ENCODE measurements at regions not wholly inside any gene's neighbourhood (a gene's known extent, or its start where the extent isn't known, plus 50 kb on each side); places are given as distances from the start of the nearest gene placed in this dataset.

DNA sequence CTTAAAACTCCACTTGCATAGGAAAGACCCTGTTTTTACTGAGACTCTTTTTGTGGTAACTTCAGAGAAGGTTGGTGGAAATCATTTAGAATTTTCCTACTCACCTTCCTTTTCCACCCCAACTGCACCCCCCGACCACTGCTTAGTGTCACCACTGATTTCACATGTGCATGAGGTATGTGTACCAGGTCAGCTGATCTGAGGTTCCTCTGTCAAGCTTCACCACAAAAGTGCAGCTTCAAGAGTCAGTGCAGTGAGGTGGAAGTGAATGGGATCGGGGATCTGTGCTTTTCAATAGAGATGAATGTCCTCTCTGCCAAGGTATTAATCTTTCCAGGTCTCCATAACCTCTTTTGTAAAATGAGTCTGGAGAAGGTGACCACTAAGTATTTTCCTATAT is 260.5 kb upstream of the WWC1 start:
- TF ChIP-seq, protein P1, sequence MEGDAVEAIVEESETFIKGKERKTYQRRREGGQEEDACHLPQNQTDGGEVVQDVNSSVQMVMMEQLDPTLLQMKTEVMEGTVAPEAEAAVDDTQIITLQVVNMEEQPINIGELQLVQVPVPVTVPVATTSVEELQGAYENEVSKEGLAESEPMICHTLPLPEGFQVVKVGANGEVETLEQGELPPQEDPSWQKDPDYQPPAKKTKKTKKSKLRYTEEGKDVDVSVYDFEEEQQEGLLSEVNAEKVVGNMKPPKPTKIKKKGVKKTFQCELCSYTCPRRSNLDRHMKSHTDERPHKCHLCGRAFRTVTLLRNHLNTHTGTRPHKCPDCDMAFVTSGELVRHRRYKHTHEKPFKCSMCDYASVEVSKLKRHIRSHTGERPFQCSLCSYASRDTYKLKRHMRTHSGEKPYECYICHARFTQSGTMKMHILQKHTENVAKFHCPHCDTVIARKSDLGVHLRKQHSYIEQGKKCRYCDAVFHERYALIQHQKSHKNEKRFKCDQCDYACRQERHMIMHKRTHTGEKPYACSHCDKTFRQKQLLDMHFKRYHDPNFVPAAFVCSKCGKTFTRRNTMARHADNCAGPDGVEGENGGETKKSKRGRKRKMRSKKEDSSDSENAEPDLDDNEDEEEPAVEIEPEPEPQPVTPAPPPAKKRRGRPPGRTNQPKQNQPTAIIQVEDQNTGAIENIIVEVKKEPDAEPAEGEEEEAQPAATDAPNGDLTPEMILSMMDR (IDR thresholded peaks at IDR 0.05), result no peak
- H3K27me3 ChIP-seq, result peaks cover 0 to 2% of the 10 kb centered on the region in 2 donors

DNA sequence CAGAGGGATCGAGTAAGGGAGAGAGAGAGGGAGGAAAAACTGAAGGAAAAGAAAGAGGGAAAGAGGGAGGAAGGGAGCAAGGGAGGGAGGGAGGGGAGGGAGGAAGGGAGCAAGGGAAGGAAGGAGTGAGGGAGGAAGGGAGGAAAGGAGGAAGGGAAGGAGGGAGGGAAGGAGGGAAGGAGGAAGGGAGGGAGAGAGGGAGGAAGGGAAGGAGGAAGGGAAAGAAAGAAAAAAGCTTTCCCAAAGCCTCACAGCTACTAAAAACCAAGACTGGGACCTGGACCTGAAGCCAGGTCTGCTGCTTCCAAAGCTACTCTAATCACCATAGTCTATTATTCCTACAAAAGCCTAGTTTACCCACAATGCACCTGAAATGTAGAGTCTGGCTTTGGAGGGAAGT is 259.8 kb upstream of the WWC1 start:
- TF ChIP-seq, protein P1 (IDR thresholded peaks at IDR 0.05), result no peak
- H3K27me3 ChIP-seq, result peaks cover 0 to 2% of the 10 kb centered on the region in 2 donors
- H3K36me3 ChIP-seq, result no peaks in the 10 kb centered on the region
- peaks cover 0 to 4% (median 0%) of the 10 kb centered on the region in 3 donors for H3K9me3 ChIP-seq
- no peaks in the 10 kb centered on the region for H3K4me1 ChIP-seq
- no peak overlapping the region for H3K4me3 ChIP-seq
- DNase-seq, result no peak
- H3K27ac ChIP-seq, result no peak overlapping the region
- intact Hi-C loops (cut with DNase I; ENCODE audit: low total_unique reads), result no loop called here

More for the DNA sequence above, 260.5 kb upstream of the WWC1 start:
- H3K4me3 ChIP-seq, result no peak overlapping the region
- no peaks in the 10 kb centered on the region for H3K36me3 ChIP-seq
- intact Hi-C loops (cut with DNase I; ENCODE audit: low total_unique reads), result no loop called here
- H3K9me3 ChIP-seq, result peaks cover 0 to 4% (median 0%) of the 10 kb centered on the region in 3 donors
- no peak for DNase-seq
- no peak overlapping the region for H3K27ac ChIP-seq
- H3K4me1 ChIP-seq, result no peaks in the 10 kb centered on the region

DNA sequence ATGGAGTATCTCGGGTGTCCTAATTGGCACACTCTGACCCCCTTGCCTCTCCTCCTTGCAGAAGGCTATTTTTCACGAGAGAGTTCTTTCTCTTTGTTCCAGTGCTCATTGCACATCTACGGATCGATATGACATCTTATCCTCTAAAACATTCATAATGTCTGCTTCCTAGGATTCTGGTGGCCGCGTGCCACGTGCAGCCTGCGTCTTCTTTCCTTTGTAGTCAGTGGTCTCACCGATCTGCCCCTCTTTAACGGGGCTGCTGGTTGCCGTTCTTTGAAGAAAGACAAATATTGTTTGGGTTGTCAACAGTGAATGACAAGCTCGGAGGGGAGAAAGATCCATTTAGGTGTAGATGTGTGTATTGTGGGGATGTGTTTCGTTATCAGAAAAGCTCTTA is 252.4 kb upstream of the WWC1 start:
- DNase-seq, result no peak
- H3K36me3 ChIP-seq, result no peaks in the 10 kb centered on the region
- TF ChIP-seq, protein P1 (IDR thresholded peaks at IDR 0.05), result no peak
- H3K9me3 ChIP-seq, result no peaks in the 10 kb centered on the region
- no peak overlapping the region for H3K4me3 ChIP-seq
- H3K27me3 ChIP-seq, result peaks cover 0 to 6% of the 10 kb centered on the region in 2 donors
- no peak overlapping the region for H3K27ac ChIP-seq
- H3K4me1 ChIP-seq, result no peaks in the 10 kb centered on the region
- intact Hi-C loops (cut with DNase I; ENCODE audit: low total_unique reads), result no loop called here

DNA sequence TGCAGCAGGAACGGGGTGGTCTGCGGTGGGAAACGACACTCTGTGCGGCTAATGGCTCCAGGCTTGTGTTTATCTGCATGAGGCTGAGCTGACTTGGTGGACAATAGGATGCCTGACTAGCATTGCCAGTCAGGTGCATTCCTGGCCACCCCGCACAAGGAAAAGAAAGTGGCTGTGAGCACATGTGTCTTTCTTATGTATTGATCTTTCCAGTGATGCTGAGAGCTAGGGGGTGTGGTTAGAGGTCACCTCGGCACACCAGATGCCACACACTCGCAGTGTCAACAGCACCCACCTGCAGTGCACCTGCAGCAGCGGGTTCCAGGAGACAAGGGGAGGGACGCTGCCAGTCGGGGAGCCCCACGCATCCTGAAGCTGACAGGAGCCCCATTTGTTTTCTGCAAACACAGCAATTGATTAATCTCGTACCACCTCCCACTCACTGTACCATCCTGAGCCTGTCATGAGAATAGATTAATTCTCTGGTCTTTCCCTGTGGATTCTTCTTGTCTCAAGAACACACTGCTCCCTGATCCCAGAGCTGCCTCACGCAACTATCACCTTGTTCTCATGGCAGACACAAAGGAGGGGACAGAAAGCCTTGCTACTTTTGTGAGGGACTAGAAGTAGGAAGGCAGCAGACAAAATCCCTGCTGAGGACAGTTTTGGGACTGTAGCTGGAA is 251.7 kb upstream of the WWC1 start:
- intact Hi-C loops (cut with DNase I; ENCODE audit: low total_unique reads), result no loop called here
- no peak for DNase-seq
- TF ChIP-seq, protein P1 (IDR thresholded peaks at IDR 0.05), result no peak

DNA sequence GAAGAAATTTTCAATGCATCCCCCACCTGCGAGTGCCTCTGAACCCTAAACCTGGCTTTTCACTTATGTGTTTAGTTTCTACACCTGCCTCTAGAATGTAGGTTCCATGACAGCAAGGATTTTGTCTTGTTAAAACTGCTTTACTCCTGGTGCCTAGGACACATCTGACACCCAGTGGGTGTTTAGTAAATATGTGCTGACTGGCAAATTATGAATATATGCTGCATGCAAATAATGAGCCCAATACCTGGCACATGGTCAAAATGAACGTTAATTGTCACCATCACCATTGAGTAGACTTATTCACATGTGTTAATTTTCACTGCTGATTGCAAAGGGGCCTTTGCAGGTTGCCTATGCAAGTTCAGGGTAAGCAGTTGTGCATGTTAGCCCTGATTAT is 249.9 kb upstream of the WWC1 start:
- intact Hi-C loops (cut with DNase I; ENCODE audit: low total_unique reads), result no loop called here
- H3K27ac ChIP-seq, result no peak overlapping the region
- no peaks in the 10 kb centered on the region for H3K9me3 ChIP-seq
- no peaks in the 10 kb centered on the region for H3K4me1 ChIP-seq
- no peak overlapping the region for H3K4me3 ChIP-seq
- peaks cover 0 to 6% of the 10 kb centered on the region in 2 donors for H3K27me3 ChIP-seq
- DNase-seq, result no peak
- TF ChIP-seq, protein P1 (IDR thresholded peaks at IDR 0.05), result no peak
- H3K36me3 ChIP-seq, result no peaks in the 10 kb centered on the region

More for the DNA sequence above, 251.7 kb upstream of the WWC1 start:
- no peak overlapping the region for H3K27ac ChIP-seq
- H3K9me3 ChIP-seq, result no peaks in the 10 kb centered on the region
- H3K27me3 ChIP-seq, result peaks cover 0 to 6% of the 10 kb centered on the region in 2 donors
- no peak overlapping the region for H3K4me3 ChIP-seq
- H3K4me1 ChIP-seq, result no peaks in the 10 kb centered on the region
- no peaks in the 10 kb centered on the region for H3K36me3 ChIP-seq

All from tibial artery (tissue), 4 donors.